DMS153 treated with DMSO at 0.1 percent for 48 hours (cell line): ENCODE measurements at regions not wholly inside any gene's neighbourhood (a gene's known extent, or its start where the extent isn't known, plus 50 kb on each side); places are given as distances from the start of the nearest gene placed in this dataset.

Source experiments
- DNase-seq: peaks from one replicate; lab custom pipeline; 2025; ENCODE audit not compliant: unreplicated experiment; lab: John Stamatoyannopoulos, UW

- DNase-seq = no peak
These were observed 66.3 kb upstream of the KLF6 start for GRCh38 chr10:3850999-3851937.

GRCh38 chr10:3848775-3849635 is 64.0 kb upstream of the KLF6 start:
- no peak for DNase-seq

- DNase-seq = no peak
These were observed 63.2 kb upstream of the KLF6 start for GRCh38 chr10:3848005-3848774.

GRCh38 chr10:3846736-3847135 is 61.7 kb upstream of the KLF6 start:
- DNase-seq = no peak

GRCh38 chr10:3844491-3845025 is 59.5 kb upstream of the KLF6 start:
- no peak for DNase-seq

GRCh38 chr10:3838460-3839437 is 53.7 kb upstream of the KLF6 start:
- no peak for DNase-seq

GRCh38 chr10:3837647-3838459 is 52.8 kb upstream of the KLF6 start:
- DNase-seq = no peak

- no peak for DNase-seq
These were observed 51.3 kb upstream of the KLF6 start for GRCh38 chr10:3836222-3836820.

GRCh38 chr10:3835770-3836169 is 50.8 kb upstream of the KLF6 start:
- DNase-seq = no peak

GRCh38 chr10:3834947-3835346 is 49.9 kb upstream of the KLF6 start:
- no peak for DNase-seq
